22Rv1 (cell line): ENCODE measurements at regions not wholly inside any gene's neighbourhood (a gene's known extent, or its start where the extent isn't known, plus 50 kb on each side); places are given as distances from the start of the nearest gene placed in this dataset.
"Not testable (repeated sequence)": the region's sequence is repeated elsewhere in the genome, so short reads cannot be mapped to it uniquely, and the experiment has no call there.

ENCODE experiments used
- ZFX ChIP-seq: fragments of 450-650 bp; IDR thresholded peaks from 2 replicates; pipeline ENCODE4 v1.6.1; 2017; ENCODE audit warnings: antibody characterized with exemption, borderline replicate concordance
- TF ChIP-seq, protein P1 (sequence below): fragments of 450-650 bp; IDR thresholded peaks from 2 replicates; pipeline ENCODE4 v1.5.1; 2017; ENCODE audit warnings: mild to moderate bottlenecking

GRCh38 chr2:167563885-167564619 is 675.8 kb downstream of the XIRP2 start:
- TF ChIP-seq, protein P1, sequence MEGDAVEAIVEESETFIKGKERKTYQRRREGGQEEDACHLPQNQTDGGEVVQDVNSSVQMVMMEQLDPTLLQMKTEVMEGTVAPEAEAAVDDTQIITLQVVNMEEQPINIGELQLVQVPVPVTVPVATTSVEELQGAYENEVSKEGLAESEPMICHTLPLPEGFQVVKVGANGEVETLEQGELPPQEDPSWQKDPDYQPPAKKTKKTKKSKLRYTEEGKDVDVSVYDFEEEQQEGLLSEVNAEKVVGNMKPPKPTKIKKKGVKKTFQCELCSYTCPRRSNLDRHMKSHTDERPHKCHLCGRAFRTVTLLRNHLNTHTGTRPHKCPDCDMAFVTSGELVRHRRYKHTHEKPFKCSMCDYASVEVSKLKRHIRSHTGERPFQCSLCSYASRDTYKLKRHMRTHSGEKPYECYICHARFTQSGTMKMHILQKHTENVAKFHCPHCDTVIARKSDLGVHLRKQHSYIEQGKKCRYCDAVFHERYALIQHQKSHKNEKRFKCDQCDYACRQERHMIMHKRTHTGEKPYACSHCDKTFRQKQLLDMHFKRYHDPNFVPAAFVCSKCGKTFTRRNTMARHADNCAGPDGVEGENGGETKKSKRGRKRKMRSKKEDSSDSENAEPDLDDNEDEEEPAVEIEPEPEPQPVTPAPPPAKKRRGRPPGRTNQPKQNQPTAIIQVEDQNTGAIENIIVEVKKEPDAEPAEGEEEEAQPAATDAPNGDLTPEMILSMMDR: not testable (repeated sequence)
- TF ChIP-seq ZFX: not testable (repeated sequence)
